Lung (tissue), 11 donors: ENCODE measurements at regions not wholly inside any gene's neighbourhood (a gene's known extent, or its start where the extent isn't known, plus 50 kb on each side); places are given as distances from the start of the nearest gene placed in this dataset.

ENCODE experiments used
- ATAC-seq: fragments of 200-7000 bp; cut with Tn5 transposase; one replicate; pipeline ENCODE4 v1.9.1; 2020; ENCODE audit warnings: moderate number of reproducible peaks; ENCODE audit not compliant: insufficient read depth, low FRiP score
- DNase-seq, 3 donors: peaks; one replicate each; pipeline ENCODE4 v3.0.0-alpha.2; 2013 to 2017
- H3K27ac ChIP-seq, 2 donors: one replicate each; pipeline ENCODE4 v1.5.1; 2013; ENCODE audit warnings: mild to moderate bottlenecking in 2 of 2, moderate library complexity in 2 of 2, control low read depth in 1 of 2, inconsistent platforms in 1 of 2, low read depth in 1 of 2, low read length in 1 of 2
- H3K27me3 ChIP-seq, 3 donors: one replicate each; pipeline ENCODE4 v1.5.1; 2013; ENCODE audit warnings: low read length in 2 of 3; ENCODE audit not compliant: control insufficient read depth in 3 of 3, insufficient read depth in 3 of 3
- H3K36me3 ChIP-seq, 4 donors: one replicate each; pipeline ENCODE4 v1.5.1; 2013; ENCODE audit warnings: low read length in 4 of 4, mild to moderate bottlenecking in 1 of 4, moderate library complexity in 1 of 4; ENCODE audit not compliant: control insufficient read depth in 4 of 4, insufficient read depth in 4 of 4
- H3K4me1 ChIP-seq, 5 donors: one replicate each; pipeline ENCODE4 v1.5.1; 2013; ENCODE audit warnings: low read length in 5 of 5, mild to moderate bottlenecking in 2 of 5, moderate library complexity in 1 of 5; ENCODE audit not compliant: control insufficient read depth in 5 of 5, insufficient read depth in 5 of 5
- H3K4me3 ChIP-seq: one replicate; pipeline ENCODE4 v1.5.1; 2013; ENCODE audit warnings: mild to moderate bottlenecking, control low read depth, moderate library complexity
- H3K9ac ChIP-seq, 2 donors: one replicate each; pipeline ENCODE4 v1.5.1; 2013; ENCODE audit warnings: low read length in 2 of 2, control low read depth in 1 of 2; ENCODE audit not compliant: insufficient read depth in 1 of 2
- H3K9me3 ChIP-seq, 4 donors: one replicate each; pipeline ENCODE4 v1.5.1; 2013; ENCODE audit warnings: low read length in 3 of 4, mild to moderate bottlenecking in 1 of 4, moderate library complexity in 1 of 4; ENCODE audit not compliant: control insufficient read depth in 4 of 4, insufficient read depth in 3 of 4
- CTCF ChIP-seq: IDR thresholded peaks from 2 replicates; pipeline ENCODE4 v1.5.1; 2012; ENCODE audit warnings: mild to moderate bottlenecking; ENCODE audit errors: control extremely low read depth, extremely low read depth
- WGBS, 2 donors: extraction: QIAGEN DNeasy Blood & Tissue Kit; methylation state at CpG; one replicate each; pipeline ENCODE4 v1.1.7; 2013; 5-methylcytosine and 5-hydroxymethylcytosine counted together
- donor health status: control.
- donor health status: control.
- donor health status: Bipolar disorder and iron deficiency.
- donor health status: healthy.
- donor health status: DM: yes; HTN: yes; CAD: no.

- peaks cover 0 to 5% (median 0%) of the 10 kb centered on the region in 5 donors for H3K4me1 ChIP-seq
- H3K9me3 ChIP-seq, result peaks cover 0 to 2% (median 0%) of the 10 kb centered on the region in 4 donors
- no peak for DNase-seq
- no peak overlapping the region for H3K27ac ChIP-seq
- H3K27me3 ChIP-seq, result no peaks in the 10 kb centered on the region
- 77 to 79% methylated on average over 3 of the region's 3 CpGs for WGBS, 2 donors
- no peak overlapping the region for H3K9ac ChIP-seq
- no peaks in the 10 kb centered on the region for H3K36me3 ChIP-seq
- no peak for ATAC-seq
- no peak for TF ChIP-seq CTCF
- no peak overlapping the region for H3K4me3 ChIP-seq
Measured at GRCh38 chr15:86016750-86017149, 62.9 kb upstream of the AGBL1 start.

- Histone ChIP-seq H3K36me3 (no peaks in the 10 kb centered on the region), H3K4me3 (no peak overlapping the region), H3K4me1 (peaks cover 0 to 5% (median 0%) of the 10 kb centered on the region in 5 donors), H3K9me3 (no peaks in the 10 kb centered on the region), H3K27me3 (no peaks in the 10 kb centered on the region), H3K9ac (no peak overlapping the region), H3K27ac (no peak overlapping the region)
- DNase-seq (no peak), ATAC-seq (no peak)
- WGBS, 2 donors, result 68 to 82% methylated on average over 5 of the region's 5 CpGs
- no peak for TF ChIP-seq CTCF
Measured at GRCh38 chr15:86018679-86019078, 61.0 kb upstream of the AGBL1 start.

GRCh38 chr15:86021281-86022264 is 58.1 kb upstream of the AGBL1 start:
- Histone ChIP-seq H3K36me3 (no peaks in the 10 kb centered on the region), H3K27me3 (no peaks in the 10 kb centered on the region), H3K27ac (no peak overlapping the region), H3K4me1 (no peaks in the 10 kb centered on the region), H3K9me3 (peaks cover 0 to 2% (median 0%) of the 10 kb centered on the region in 4 donors), H3K4me3 (no peak overlapping the region), H3K9ac (no peak overlapping the region)
- no peak for TF ChIP-seq CTCF
- DNase-seq (no peak), ATAC-seq (no peak)
- 42 to 46% methylated on average over 5 of the region's 5 CpGs for WGBS, 2 donors
